Keratinocyte (primary cell): ENCODE measurements at regions not wholly inside any gene's neighbourhood (a gene's known extent, or its start where the extent isn't known, plus 50 kb on each side); places are given as distances from the start of the nearest gene placed in this dataset.

Source experiments
- CTCF ChIP-seq, 3 experiments: IDR thresholded peaks in 1 of 3; conservative IDR thresholded peaks in 1 of 3; optimal IDR thresholded peaks in 1 of 3; 2 replicates in 2 of 3; 3 replicates in 1 of 3; pipeline versions ENCODE3 to v1.5.1; 2011; ENCODE audit warnings: low read length in 3 of 3, mild to moderate bottlenecking in 3 of 3, moderate library complexity in 2 of 3, control low read depth in 1 of 3, inconsistent platforms in 1 of 3; ENCODE audit not compliant: insufficient read depth in 2 of 3; ENCODE audit errors: extremely low read depth in 1 of 3
- EZH2 ChIP-seq: IDR thresholded peaks from one replicate; pipeline ENCODE4 v1.6.1; 2012; ENCODE audit warnings: inconsistent platforms, mild to moderate bottlenecking, low read length, moderate library complexity

- TF ChIP-seq EZH2 (no peak), CTCF (optimal IDR thresholded peaks at IDR 0.05 in 1 of 3, IDR thresholded peaks at IDR 0.05 in 1 of 3, conservative IDR thresholded peaks at IDR 0.05 in 1 of 3; ENCODE audit: extremely low read depth in 1 of 3, insufficient read depth in 2 of 3, low read length in 3 of 3) (no peak)
Measured at GRCh38 chr6:166228839-166229528, 61.3 kb upstream of the TBXT start.
